ENCODE measurements at regions not wholly inside any gene's neighbourhood (a gene's known extent, or its start where the extent isn't known, plus 50 kb on each side); places are given as distances from the start of the nearest gene placed in this dataset.
"Not testable (repeated sequence)": the region's sequence is repeated elsewhere in the genome, so short reads cannot be mapped to it uniquely, and the experiment has no call there.

DNA sequence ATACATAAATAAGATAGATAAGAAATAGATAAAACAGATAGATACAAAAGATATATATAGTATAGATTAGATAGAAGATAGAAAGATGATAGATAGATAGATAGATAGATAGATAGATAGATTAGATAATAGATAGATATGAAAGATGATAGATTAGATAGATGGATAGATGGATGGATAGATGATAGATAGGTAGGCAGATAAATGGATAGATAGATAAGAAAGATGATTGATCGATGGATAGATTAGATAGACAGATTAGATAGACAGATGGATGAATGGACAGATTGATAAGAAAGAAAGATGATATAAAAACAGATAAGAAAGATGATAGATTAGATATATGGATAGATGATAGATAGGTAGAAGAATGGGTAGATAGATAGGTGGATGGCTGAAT is 90.3 kb downstream of the SMIM20 start:
- Histone ChIP-seq H3K4me1 (ENCODE audit: control insufficient read depth, low read depth, low read length) (no peaks in the 10 kb centered on the region), H3K27ac (ENCODE audit: low read length) (no peak overlapping the region), H3K27me3 (ENCODE audit: control insufficient read depth, insufficient read depth, low read length) (no peaks in the 10 kb centered on the region), H3K4me3 (ENCODE audit: low read length) (no peak overlapping the region), H3K9ac (ENCODE audit: low read length) (no peak overlapping the region), H3K36me3 (ENCODE audit: control insufficient read depth, low read depth, low read length) (no peaks in the 10 kb centered on the region), H3K9me3 (ENCODE audit: control insufficient read depth, low read depth, low read length) (peaks cover 7% of the 10 kb centered on the region)

DNA sequence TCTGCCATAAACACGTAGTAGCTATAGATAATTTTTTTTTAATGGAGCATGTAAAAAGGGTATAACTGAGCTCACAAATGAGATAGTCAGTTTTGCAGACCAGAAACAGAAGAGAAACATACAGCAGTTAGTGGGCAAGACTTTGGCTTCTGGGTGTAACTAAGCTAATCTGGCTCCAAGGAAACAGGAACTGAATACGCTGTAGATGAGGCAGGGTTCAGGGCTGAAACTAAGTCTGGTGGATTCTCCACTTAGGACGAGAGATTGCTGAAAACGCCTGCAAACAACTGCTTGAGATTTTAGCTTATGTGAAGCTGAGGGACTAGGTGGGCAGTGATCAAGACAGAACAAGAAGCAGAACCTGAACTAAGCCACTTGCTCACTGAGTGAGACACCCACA is 91.7 kb downstream of the SMIM20 start:
- Histone ChIP-seq H3K4me1 (ENCODE audit: control insufficient read depth, low read depth, low read length) (no peaks in the 10 kb centered on the region), H3K27me3 (ENCODE audit: control insufficient read depth, insufficient read depth, low read length) (no peaks in the 10 kb centered on the region), H3K4me3 (ENCODE audit: low read length) (no peak overlapping the region), H3K27ac (ENCODE audit: low read length) (no peak overlapping the region), H3K36me3 (ENCODE audit: control insufficient read depth, low read depth, low read length) (no peaks in the 10 kb centered on the region), H3K9ac (ENCODE audit: low read length) (no peak overlapping the region), H3K9me3 (ENCODE audit: control insufficient read depth, low read depth, low read length) (peaks cover 7% of the 10 kb centered on the region)

DNA sequence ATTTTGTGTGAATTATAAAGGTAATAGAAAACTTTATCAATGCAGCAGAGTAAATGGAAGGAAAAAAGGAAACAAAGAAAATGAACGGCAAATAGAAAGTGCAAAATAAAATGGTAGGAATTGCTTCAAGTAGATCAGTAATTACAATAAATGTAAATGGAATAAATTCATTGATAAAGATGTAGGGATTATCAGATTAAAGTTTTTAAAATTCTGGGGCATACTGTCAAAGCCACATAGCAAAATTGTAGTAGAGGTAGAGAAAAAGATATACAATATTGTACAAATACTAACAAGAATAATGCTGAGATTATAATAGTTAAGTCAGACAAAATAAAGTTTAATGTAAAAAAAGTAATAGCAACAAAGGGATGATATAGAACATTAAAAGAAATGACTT is 94.7 kb downstream of the SMIM20 start:
- H3K4me3 ChIP-seq (ENCODE audit: low read length), result no peak overlapping the region

DNA sequence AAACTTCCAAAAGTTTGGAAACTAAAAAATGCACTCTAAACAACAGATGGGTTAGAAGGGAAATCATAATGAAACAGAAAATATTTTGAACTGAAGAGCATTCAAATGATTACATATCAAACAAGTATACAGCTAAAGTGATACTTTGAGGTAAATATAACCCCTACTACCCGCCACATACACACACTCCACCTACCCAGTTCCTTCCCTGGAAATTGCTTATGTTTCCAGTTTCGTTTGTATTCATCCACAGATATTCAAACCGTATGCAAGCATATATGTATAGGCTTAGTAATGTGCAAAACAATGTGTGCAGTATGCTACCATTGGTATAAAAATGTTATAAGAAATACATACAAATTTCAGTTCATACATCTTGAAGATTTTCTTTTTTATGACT is 95.5 kb downstream of the SMIM20 start:
- no peak overlapping the region for H3K4me3 ChIP-seq (ENCODE audit: low read length)
- no peak overlapping the region for H3K9ac ChIP-seq (ENCODE audit: low read length)
- no peaks in the 10 kb centered on the region for H3K36me3 ChIP-seq (ENCODE audit: control insufficient read depth, low read depth, low read length)
- H3K4me1 ChIP-seq (ENCODE audit: control insufficient read depth, low read depth, low read length), result no peaks in the 10 kb centered on the region
- H3K27ac ChIP-seq (ENCODE audit: low read length), result no peak overlapping the region
- peaks cover 7% of the 10 kb centered on the region for H3K9me3 ChIP-seq (ENCODE audit: control insufficient read depth, low read depth, low read length)
- no peaks in the 10 kb centered on the region for H3K27me3 ChIP-seq (ENCODE audit: control insufficient read depth, insufficient read depth, low read length)

More for the DNA sequence above, 94.7 kb downstream of the SMIM20 start:
- Histone ChIP-seq H3K27ac (ENCODE audit: low read length) (no peak overlapping the region), H3K9ac (ENCODE audit: low read length) (no peak overlapping the region), H3K9me3 (ENCODE audit: control insufficient read depth, low read depth, low read length) (peaks cover 7% of the 10 kb centered on the region), H3K27me3 (ENCODE audit: control insufficient read depth, insufficient read depth, low read length) (no peaks in the 10 kb centered on the region), H3K36me3 (ENCODE audit: control insufficient read depth, low read depth, low read length) (no peaks in the 10 kb centered on the region), H3K4me1 (ENCODE audit: control insufficient read depth, low read depth, low read length) (no peaks in the 10 kb centered on the region)

DNA sequence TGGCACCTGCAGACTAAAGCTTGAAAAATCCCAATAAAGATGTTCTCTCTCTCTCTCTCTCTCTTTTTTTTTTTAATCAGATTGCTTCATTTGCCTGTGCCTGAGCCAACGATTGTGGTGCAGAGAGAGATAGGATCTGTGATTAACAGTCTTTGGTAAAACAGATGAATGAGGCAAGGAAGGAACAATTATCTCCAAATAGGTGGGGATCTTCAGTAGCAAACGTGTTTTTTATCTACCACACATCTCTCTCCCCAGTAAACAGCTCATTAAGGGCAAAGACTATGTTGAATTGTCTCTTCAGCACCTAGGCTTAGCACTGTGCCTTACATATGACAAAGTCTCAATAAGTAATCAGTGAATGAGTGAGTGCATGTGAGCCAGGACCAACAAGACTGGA is 96.3 kb downstream of the SMIM20 start:
- H3K9me3 ChIP-seq (ENCODE audit: control insufficient read depth, low read depth, low read length), result peaks cover 7% of the 10 kb centered on the region
- no peak overlapping the region for H3K4me3 ChIP-seq (ENCODE audit: low read length)
- H3K27ac ChIP-seq (ENCODE audit: low read length), result no peak overlapping the region
- H3K9ac ChIP-seq (ENCODE audit: low read length), result no peak overlapping the region
- no peaks in the 10 kb centered on the region for H3K27me3 ChIP-seq (ENCODE audit: control insufficient read depth, insufficient read depth, low read length)
- no peaks in the 10 kb centered on the region for H3K4me1 ChIP-seq (ENCODE audit: control insufficient read depth, low read depth, low read length)
- no peaks in the 10 kb centered on the region for H3K36me3 ChIP-seq (ENCODE audit: control insufficient read depth, low read depth, low read length)

DNA sequence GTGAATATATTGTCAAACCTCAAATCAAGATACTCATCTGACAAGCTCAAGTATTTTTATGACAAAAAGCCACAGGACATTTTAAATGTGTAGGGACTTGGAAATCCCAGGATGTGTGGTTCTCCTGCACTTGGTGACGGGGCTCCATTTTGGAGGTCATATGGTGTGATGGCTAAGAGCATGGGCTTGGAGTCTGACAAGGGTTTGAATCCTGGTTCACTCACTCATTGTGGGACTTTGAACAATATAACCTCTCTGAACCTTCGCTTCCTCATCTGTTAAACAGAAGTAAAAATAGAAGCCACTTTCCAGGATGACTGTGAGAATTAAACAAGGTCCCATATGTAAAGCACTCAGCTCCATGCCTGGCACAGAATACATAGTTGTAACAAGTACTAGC is 99.6 kb downstream of the SMIM20 start:
- no peaks in the 10 kb centered on the region for H3K36me3 ChIP-seq (ENCODE audit: control insufficient read depth, low read depth, low read length)
- no peaks in the 10 kb centered on the region for H3K4me1 ChIP-seq (ENCODE audit: control insufficient read depth, low read depth, low read length)
- H3K27me3 ChIP-seq (ENCODE audit: control insufficient read depth, insufficient read depth, low read length), result no peaks in the 10 kb centered on the region
- no peak overlapping the region for H3K9ac ChIP-seq (ENCODE audit: low read length)
- H3K4me3 ChIP-seq (ENCODE audit: low read length), result no peak overlapping the region
- no peak overlapping the region for H3K27ac ChIP-seq (ENCODE audit: low read length)
- H3K9me3 ChIP-seq (ENCODE audit: control insufficient read depth, low read depth, low read length), result peaks cover 4% of the 10 kb centered on the region

DNA sequence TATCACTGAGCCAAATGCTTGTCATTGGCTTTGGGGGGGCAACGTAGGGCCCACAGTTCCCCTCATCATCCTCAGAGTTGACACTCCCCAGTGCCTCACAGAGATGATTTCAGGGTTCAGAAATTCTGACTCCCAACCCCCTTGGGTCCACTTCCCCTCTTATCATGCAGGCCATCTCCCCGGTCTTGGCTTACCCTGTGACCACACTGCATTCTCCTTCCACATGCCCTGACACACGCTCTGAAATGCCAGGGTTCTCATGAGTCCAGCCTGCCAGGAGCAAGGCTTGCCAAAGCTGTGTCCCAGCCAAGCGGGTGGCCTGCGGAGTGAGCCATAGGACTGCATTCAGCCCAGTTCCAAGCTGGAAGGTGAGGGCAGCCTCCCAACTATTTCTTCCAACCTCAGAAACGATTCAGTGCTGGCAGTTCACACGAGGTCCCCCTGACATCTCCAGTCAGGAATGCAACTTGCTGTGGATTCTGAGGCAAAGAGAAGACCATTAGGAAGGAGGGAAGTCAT is 101.2 kb downstream of the SMIM20 start:
- no peak overlapping the region for H3K27ac ChIP-seq (ENCODE audit: low read length)
- no peaks in the 10 kb centered on the region for H3K36me3 ChIP-seq (ENCODE audit: control insufficient read depth, low read depth, low read length)

DNA sequence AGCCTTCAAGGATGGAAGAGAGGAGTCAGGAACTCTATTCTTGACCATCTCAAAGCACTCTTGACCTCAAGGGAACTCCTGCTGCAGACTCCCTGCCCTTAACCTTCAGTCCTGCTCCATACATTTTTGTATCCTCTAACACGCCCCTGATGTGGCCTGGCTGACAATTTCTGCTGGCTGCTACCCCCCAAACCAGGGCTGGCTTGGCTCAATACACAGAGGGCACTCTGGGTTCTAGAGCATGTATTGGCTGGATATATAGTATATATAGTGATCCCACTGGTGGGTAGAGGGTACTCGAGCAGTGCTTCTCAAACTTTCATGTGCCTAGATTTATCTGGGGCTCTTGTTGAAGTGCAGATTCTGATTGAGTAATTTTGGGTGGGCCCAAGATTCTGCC is 101.9 kb downstream of the SMIM20 start:
- no peaks in the 10 kb centered on the region for H3K27me3 ChIP-seq (ENCODE audit: control insufficient read depth, insufficient read depth, low read length)
- no peaks in the 10 kb centered on the region for H3K36me3 ChIP-seq (ENCODE audit: control insufficient read depth, low read depth, low read length)
- H3K27ac ChIP-seq (ENCODE audit: low read length), result no peak overlapping the region
- H3K9ac ChIP-seq (ENCODE audit: low read length), result no peak overlapping the region
- no peaks in the 10 kb centered on the region for H3K4me1 ChIP-seq (ENCODE audit: control insufficient read depth, low read depth, low read length)
- H3K9me3 ChIP-seq (ENCODE audit: control insufficient read depth, low read depth, low read length), result no peaks in the 10 kb centered on the region
- H3K4me3 ChIP-seq (ENCODE audit: low read length), result no peak overlapping the region

More for the DNA sequence above, 101.2 kb downstream of the SMIM20 start:
- Histone ChIP-seq H3K4me1 (ENCODE audit: control insufficient read depth, low read depth, low read length) (no peaks in the 10 kb centered on the region), H3K9ac (ENCODE audit: low read length) (no peak overlapping the region), H3K27me3 (ENCODE audit: control insufficient read depth, insufficient read depth, low read length) (no peaks in the 10 kb centered on the region), H3K4me3 (ENCODE audit: low read length) (no peak overlapping the region), H3K9me3 (ENCODE audit: control insufficient read depth, low read depth, low read length) (no peaks in the 10 kb centered on the region)

DNA sequence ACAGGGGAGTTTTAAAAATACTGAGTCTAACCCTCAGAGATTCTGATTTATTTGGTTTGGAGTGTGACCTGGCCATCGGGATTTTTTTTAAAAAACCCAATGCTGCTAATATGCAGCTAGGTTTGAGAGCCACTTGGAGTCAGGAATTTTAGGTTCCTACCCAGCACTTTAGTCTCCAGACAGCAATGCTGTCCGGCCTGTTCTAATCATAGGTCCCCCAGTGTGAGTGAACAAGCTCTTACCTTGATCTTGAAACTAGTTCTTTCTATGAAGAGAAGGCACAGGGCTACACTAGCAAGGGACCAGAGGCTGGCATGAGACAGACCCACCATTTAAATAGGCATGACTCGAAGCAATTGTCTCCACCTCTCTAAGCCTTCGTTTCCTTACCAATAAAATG is 103.5 kb downstream of the SMIM20 start:
- H3K27me3 ChIP-seq (ENCODE audit: control insufficient read depth, insufficient read depth, low read length), result no peaks in the 10 kb centered on the region
- H3K9ac ChIP-seq (ENCODE audit: low read length), result no peak overlapping the region
- H3K36me3 ChIP-seq (ENCODE audit: control insufficient read depth, low read depth, low read length), result no peaks in the 10 kb centered on the region
- no peak overlapping the region for H3K4me3 ChIP-seq (ENCODE audit: low read length)
- no peak overlapping the region for H3K27ac ChIP-seq (ENCODE audit: low read length)
- H3K9me3 ChIP-seq (ENCODE audit: control insufficient read depth, low read depth, low read length), result no peaks in the 10 kb centered on the region
- no peaks in the 10 kb centered on the region for H3K4me1 ChIP-seq (ENCODE audit: control insufficient read depth, low read depth, low read length)

DNA sequence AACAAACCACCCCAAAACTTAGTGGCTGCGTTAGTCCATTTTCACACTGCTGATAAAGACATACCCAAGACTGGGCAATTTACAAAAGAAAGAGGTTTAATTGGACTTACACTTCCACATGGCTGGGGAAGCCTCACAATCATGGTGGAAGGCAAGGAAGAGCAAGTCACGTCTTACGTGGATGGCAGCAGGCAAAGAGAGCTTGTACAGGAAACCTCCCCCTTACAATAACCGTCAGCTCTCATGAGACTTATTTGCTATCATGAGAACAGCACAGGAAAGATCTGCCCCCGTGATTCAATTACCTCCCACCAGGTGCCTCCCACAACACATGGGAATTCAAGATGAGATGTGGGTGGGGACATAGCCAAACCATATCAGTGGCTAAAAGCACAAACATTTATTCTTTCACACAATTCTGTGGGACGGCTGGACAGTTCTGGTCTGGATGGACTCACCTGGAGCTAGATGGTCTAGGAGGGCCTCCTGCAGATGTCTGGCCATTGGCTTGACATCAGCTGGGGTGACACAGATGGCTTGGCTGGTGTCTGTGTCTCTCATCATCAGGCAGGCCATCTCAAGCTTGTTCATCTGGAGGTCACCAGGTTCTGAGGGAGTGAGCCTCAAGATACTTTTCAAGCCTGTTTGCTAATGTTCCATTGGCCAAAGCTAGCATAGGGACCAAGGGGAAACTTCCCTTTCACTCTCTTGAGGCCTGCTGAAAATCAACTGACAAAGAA is 104.1 kb downstream of the SMIM20 start:
- not testable (repeated sequence) for H3K9me3 ChIP-seq (ENCODE audit: control insufficient read depth, low read depth, low read length); H3K9ac ChIP-seq (ENCODE audit: low read length); H3K4me3 ChIP-seq (ENCODE audit: low read length); H3K27me3 ChIP-seq (ENCODE audit: control insufficient read depth, insufficient read depth, low read length); H3K36me3 ChIP-seq (ENCODE audit: control insufficient read depth, low read depth, low read length); H3K4me1 ChIP-seq (ENCODE audit: control insufficient read depth, low read depth, low read length); H3K27ac ChIP-seq (ENCODE audit: low read length)

DNA sequence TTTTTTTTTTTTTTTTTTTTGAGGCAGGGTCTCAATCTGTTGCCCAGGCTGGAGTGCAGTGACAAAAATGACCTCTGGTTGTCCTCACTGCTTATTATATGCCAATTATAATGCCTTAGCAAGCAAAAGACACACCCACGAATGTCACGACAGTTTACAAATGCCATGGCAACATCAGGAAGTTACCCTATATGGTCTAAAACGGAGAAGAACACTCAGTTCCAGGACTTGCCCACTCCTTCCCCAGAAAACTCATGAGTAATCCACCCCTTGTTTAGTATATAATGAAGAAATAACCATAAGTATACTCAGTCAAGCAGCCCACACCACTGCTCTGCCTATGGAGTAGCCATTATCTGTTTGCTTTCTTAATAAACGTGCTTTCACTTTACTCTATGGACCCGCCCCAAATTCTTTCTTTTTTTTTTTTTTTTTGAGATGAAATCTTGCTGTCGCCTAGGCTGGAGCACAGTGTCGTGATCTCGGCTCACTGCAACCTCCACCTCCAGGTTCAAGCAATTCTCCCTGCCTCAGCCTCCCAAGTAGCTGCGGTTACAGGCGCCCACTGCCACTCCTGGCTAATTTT is 106.2 kb downstream of the SMIM20 start:
- Histone ChIP-seq H3K27me3 (ENCODE audit: control insufficient read depth, insufficient read depth, low read length) (no peaks in the 10 kb centered on the region), H3K36me3 (ENCODE audit: control insufficient read depth, low read depth, low read length) (no peaks in the 10 kb centered on the region), H3K4me3 (ENCODE audit: low read length) (no peak overlapping the region), H3K9ac (ENCODE audit: low read length) (no peak overlapping the region), H3K4me1 (ENCODE audit: control insufficient read depth, low read depth, low read length) (no peaks in the 10 kb centered on the region), H3K27ac (ENCODE audit: low read length) (no peak overlapping the region), H3K9me3 (ENCODE audit: control insufficient read depth, low read depth, low read length) (no peaks in the 10 kb centered on the region)

DNA sequence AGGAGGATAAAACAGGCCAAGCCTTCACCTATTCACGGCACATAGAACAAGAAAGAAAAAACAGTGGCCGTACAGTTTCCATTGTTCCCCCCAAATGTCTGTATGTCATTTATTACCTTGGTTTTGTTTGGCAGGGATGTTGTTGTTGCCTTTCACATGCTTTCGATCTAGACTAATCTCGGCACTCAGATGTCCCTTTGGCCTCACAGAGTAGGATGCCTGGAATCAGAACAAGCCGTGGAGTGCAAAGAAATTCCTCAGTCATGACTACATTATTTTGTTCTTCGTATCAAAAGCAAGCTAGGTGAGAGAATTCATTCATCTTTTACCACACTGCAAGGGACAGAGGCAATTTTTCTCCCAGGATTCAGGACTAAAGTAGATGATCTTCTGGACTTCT is 106.9 kb downstream of the SMIM20 start:
- no peak overlapping the region for H3K27ac ChIP-seq (ENCODE audit: low read length)
- H3K9me3 ChIP-seq (ENCODE audit: control insufficient read depth, low read depth, low read length), result no peaks in the 10 kb centered on the region
- H3K36me3 ChIP-seq (ENCODE audit: control insufficient read depth, low read depth, low read length), result no peaks in the 10 kb centered on the region
- no peak overlapping the region for H3K4me3 ChIP-seq (ENCODE audit: low read length)
- H3K4me1 ChIP-seq (ENCODE audit: control insufficient read depth, low read depth, low read length), result no peaks in the 10 kb centered on the region
- no peaks in the 10 kb centered on the region for H3K27me3 ChIP-seq (ENCODE audit: control insufficient read depth, insufficient read depth, low read length)
- H3K9ac ChIP-seq (ENCODE audit: low read length), result no peak overlapping the region

Data from iPS-18a (cell line).